ENCODE measurements at regions not wholly inside any gene's neighbourhood (a gene's known extent, or its start where the extent isn't known, plus 50 kb on each side); places are given as distances from the start of the nearest gene placed in this dataset.

DNA sequence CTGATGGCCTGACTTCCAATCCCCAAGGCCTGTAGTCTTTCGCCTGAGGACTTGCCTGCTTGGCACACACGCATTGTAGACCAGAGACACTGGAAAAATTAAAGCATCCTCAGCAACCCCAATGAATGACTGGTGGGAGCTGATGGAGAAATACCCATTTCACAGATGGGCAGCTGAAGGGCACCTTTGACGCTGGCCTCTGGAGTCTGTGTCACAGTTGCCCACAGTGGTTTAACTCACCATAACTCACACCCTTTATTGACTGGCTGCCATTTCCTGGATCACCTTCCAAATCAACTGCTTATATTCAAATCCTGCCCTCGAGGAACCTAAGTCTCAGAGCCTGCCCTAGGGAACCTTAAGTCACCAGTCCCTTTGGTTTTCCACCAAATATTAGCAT, 183.1 kb downstream of the SHQ1 start:
- no peak overlapping the region for H3K23ac ChIP-seq (ENCODE audit: low read length)
- H4K8ac ChIP-seq (ENCODE audit: low read depth, low read length) = no peak overlapping the region
- no peak overlapping the region for H3K56ac ChIP-seq (ENCODE audit: low read length)
- no peak overlapping the region for H3K4me3 ChIP-seq (ENCODE audit: low read length)
- no peak overlapping the region for H3K4me2 ChIP-seq (ENCODE audit: low read length)
- no peak overlapping the region for H2BK120ac ChIP-seq (ENCODE audit: low read depth, low read length)
- no peak overlapping the region for H3K9ac ChIP-seq (ENCODE audit: low read length)
- WGBS (ENCODE audit: extremely low coverage, insufficient coverage, low lambda C conversion rate) = no CpG with 5 or more reads among the region's 4 CpGs
- no peak overlapping the region for H3K18ac ChIP-seq (ENCODE audit: low read length)
- no peaks in the 10 kb centered on the region for H3K79me2 ChIP-seq (ENCODE audit: control insufficient read depth, insufficient read depth, low read length)
- H2BK15ac ChIP-seq (replicated peaks; ENCODE audit: low read depth) = no peak overlapping the region
- no peak overlapping the region for H4K5ac ChIP-seq (ENCODE audit: low read length)
- no peaks in the 10 kb centered on the region for H3K79me1 ChIP-seq (ENCODE audit: low read length)
- no peak for DNase-seq
- H3K27ac ChIP-seq (ENCODE audit: low read depth, low read length) = no peak overlapping the region
- no peak overlapping the region for H2BK5ac ChIP-seq (ENCODE audit: low read length)
- H2AK5ac ChIP-seq (ENCODE audit: low read length) = no peak overlapping the region
- no peaks in the 10 kb centered on the region for H3K27me3 ChIP-seq (ENCODE audit: insufficient read depth, low read length, poor library complexity)
- H3K36me3 ChIP-seq (ENCODE audit: control insufficient read depth, insufficient read depth, low read length) = no peaks in the 10 kb centered on the region
- H3K4ac ChIP-seq (ENCODE audit: low read depth, low read length) = no peak overlapping the region
- peaks cover 3% of the 10 kb centered on the region for H3K4me1 ChIP-seq (ENCODE audit: control insufficient read depth, low read depth, low read length)

GRCh38 chr3:72664184-72664975, 183.9 kb downstream of the SHQ1 start:
- Histone ChIP-seq H2BK5ac (ENCODE audit: low read length) (no peak overlapping the region), H3K79me2 (ENCODE audit: control insufficient read depth, insufficient read depth, low read length) (no peaks in the 10 kb centered on the region), H3K23ac (ENCODE audit: low read length) (no peak overlapping the region), H2AK5ac (ENCODE audit: low read length) (no peak overlapping the region), H3K4ac (ENCODE audit: low read depth, low read length) (no peak overlapping the region), H3K27ac (ENCODE audit: low read depth, low read length) (no peak overlapping the region), H3K4me1 (ENCODE audit: control insufficient read depth, low read depth, low read length) (peaks cover 3% of the 10 kb centered on the region), H3K36me3 (ENCODE audit: control insufficient read depth, insufficient read depth, low read length) (no peaks in the 10 kb centered on the region), H2BK120ac (ENCODE audit: low read depth, low read length) (no peak overlapping the region), H3K56ac (ENCODE audit: low read length) (no peak overlapping the region), H3K18ac (ENCODE audit: low read length) (no peak overlapping the region), H4K5ac (ENCODE audit: low read length) (no peak overlapping the region), H2BK15ac (replicated peaks; ENCODE audit: low read depth) (no peak overlapping the region), H3K27me3 (ENCODE audit: insufficient read depth, low read length, poor library complexity) (no peaks in the 10 kb centered on the region), H3K79me1 (ENCODE audit: low read length) (no peaks in the 10 kb centered on the region), H3K9ac (ENCODE audit: low read length) (no peak overlapping the region), H3K4me3 (ENCODE audit: low read length) (no peak overlapping the region), H4K8ac (ENCODE audit: low read depth, low read length) (no peak overlapping the region), H3K4me2 (ENCODE audit: low read length) (no peak overlapping the region)
- no peak for DNase-seq
- no CpG with 5 or more reads among the region's 3 CpGs for WGBS (ENCODE audit: extremely low coverage, insufficient coverage, low lambda C conversion rate)

- H4K8ac ChIP-seq (ENCODE audit: low read depth, low read length) = no peak overlapping the region
- H3K27ac ChIP-seq (ENCODE audit: low read depth, low read length) = no peak overlapping the region
- DNase-seq = no peak
- H4K5ac ChIP-seq (ENCODE audit: low read length) = no peak overlapping the region
- no peak overlapping the region for H2BK5ac ChIP-seq (ENCODE audit: low read length)
- peaks cover 3% of the 10 kb centered on the region for H3K4me1 ChIP-seq (ENCODE audit: control insufficient read depth, low read depth, low read length)
- H3K79me1 ChIP-seq (ENCODE audit: low read length) = no peaks in the 10 kb centered on the region
- no peak overlapping the region for H3K23ac ChIP-seq (ENCODE audit: low read length)
- H3K79me2 ChIP-seq (ENCODE audit: control insufficient read depth, insufficient read depth, low read length) = no peaks in the 10 kb centered on the region
- H2BK120ac ChIP-seq (ENCODE audit: low read depth, low read length) = no peak overlapping the region
- no peak overlapping the region for H2AK5ac ChIP-seq (ENCODE audit: low read length)
- H3K4ac ChIP-seq (ENCODE audit: low read depth, low read length) = no peak overlapping the region
- H2BK15ac ChIP-seq (replicated peaks; ENCODE audit: low read depth) = peak overlapping the region; percentile 39
- H3K9ac ChIP-seq (ENCODE audit: low read length) = no peak overlapping the region
- WGBS (ENCODE audit: extremely low coverage, insufficient coverage, low lambda C conversion rate) = no CpG with 5 or more reads among the region's 4 CpGs
- no peak overlapping the region for H3K4me2 ChIP-seq (ENCODE audit: low read length)
- H3K4me3 ChIP-seq (ENCODE audit: low read length) = no peak overlapping the region
- no peak overlapping the region for H3K18ac ChIP-seq (ENCODE audit: low read length)
- H3K56ac ChIP-seq (ENCODE audit: low read length) = no peak overlapping the region
- no peaks in the 10 kb centered on the region for H3K36me3 ChIP-seq (ENCODE audit: control insufficient read depth, insufficient read depth, low read length)
- no peaks in the 10 kb centered on the region for H3K27me3 ChIP-seq (ENCODE audit: insufficient read depth, low read length, poor library complexity)
Observed at GRCh38 chr3:72663429-72663828, 184.8 kb downstream of the SHQ1 start.

DNA sequence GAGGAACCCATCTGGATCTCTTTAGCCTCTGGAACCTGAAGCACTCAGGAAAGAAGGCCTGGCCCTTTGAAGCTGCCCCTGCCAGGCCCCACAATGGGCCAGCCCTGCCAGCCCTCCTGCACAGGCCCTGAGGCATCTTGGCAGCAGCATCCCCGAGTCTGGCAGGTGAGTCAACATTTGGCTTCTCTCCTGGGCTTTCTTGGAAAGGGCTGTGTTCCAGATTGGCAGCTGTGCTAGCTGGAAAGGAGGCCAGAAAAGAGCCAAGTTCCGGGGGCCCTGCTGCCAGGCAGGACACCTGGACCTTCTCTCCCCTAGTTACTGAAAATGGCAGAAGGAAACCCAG, 187.2 kb downstream of the SHQ1 start:
- Histone ChIP-seq H3K56ac (ENCODE audit: low read length) (no peak overlapping the region), H3K4me3 (ENCODE audit: low read length) (no peak overlapping the region), H3K9ac (ENCODE audit: low read length) (no peak overlapping the region), H3K4me2 (ENCODE audit: low read length) (no peak overlapping the region), H2BK5ac (ENCODE audit: low read length) (no peak overlapping the region), H2BK15ac (replicated peaks; ENCODE audit: low read depth) (no peak overlapping the region), H3K79me2 (ENCODE audit: control insufficient read depth, insufficient read depth, low read length) (no peaks in the 10 kb centered on the region), H4K8ac (ENCODE audit: low read depth, low read length) (no peak overlapping the region), H3K4ac (ENCODE audit: low read depth, low read length) (no peak overlapping the region), H3K27me3 (ENCODE audit: insufficient read depth, low read length, poor library complexity) (no peaks in the 10 kb centered on the region), H3K18ac (ENCODE audit: low read length) (no peak overlapping the region), H2BK120ac (ENCODE audit: low read depth, low read length) (no peak overlapping the region), H3K27ac (ENCODE audit: low read depth, low read length) (no peak overlapping the region), H3K4me1 (ENCODE audit: control insufficient read depth, low read depth, low read length) (peaks cover 3% of the 10 kb centered on the region), H3K79me1 (ENCODE audit: low read length) (no peaks in the 10 kb centered on the region), H2AK5ac (ENCODE audit: low read length) (no peak overlapping the region), H3K23ac (ENCODE audit: low read length) (no peak overlapping the region), H4K5ac (ENCODE audit: low read length) (no peak overlapping the region), H3K36me3 (ENCODE audit: control insufficient read depth, insufficient read depth, low read length) (no peaks in the 10 kb centered on the region)
- no CpG with 5 or more reads among the region's 2 CpGs for WGBS (ENCODE audit: extremely low coverage, insufficient coverage, low lambda C conversion rate)
- DNase-seq = no peak

DNA sequence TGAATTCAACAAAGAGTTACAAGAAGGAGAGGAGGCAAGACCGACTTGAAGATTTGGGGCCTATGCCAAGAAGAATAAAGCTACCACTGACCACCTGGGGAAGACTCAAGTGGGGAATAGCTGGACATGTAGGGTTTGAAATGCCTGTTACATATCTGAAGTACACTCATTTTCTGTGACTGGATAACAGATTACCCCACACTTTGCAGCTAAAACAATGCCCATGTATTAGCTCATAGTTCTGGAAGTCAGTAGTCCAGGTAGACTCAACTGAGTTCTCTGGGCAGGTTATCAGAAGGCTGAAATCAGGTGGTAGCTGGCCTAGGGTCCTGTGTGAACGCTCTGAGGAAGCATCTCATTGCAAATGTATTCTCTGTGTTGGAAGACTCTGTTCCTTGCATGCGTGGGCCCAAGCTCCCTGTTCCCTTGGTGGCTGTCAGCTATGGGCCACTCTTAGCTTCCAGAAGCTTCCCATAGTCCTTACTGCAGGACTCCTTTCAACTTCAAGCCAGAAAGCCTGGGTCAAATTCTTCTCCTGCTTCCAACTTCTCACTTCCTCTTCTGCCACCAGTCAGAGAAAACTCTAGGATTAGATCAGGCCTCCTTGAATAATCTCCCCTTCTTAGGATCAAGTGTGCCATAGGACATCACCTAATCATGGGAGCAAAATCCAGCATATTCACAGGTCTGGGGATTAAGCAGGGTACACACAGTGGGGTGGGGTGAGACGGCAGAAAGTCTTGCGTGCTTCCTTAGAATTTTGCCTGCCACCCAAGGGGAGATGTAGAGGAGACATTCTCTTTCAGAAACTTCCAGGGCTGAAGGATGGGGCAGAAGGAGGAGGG, 187.8 kb downstream of the SHQ1 start:
- Histone ChIP-seq H2BK120ac (ENCODE audit: low read depth, low read length) (no peak overlapping the region), H3K27ac (ENCODE audit: low read depth, low read length) (no peak overlapping the region), H4K8ac (ENCODE audit: low read depth, low read length) (no peak overlapping the region), H3K9ac (ENCODE audit: low read length) (no peak overlapping the region), H2BK15ac (replicated peaks; ENCODE audit: low read depth) (no peak overlapping the region), H3K27me3 (ENCODE audit: insufficient read depth, low read length, poor library complexity) (no peaks in the 10 kb centered on the region), H3K56ac (ENCODE audit: low read length) (no peak overlapping the region), H2AK5ac (ENCODE audit: low read length) (no peak overlapping the region), H3K79me1 (ENCODE audit: low read length) (no peaks in the 10 kb centered on the region), H3K4me2 (ENCODE audit: low read length) (no peak overlapping the region), H3K79me2 (ENCODE audit: control insufficient read depth, insufficient read depth, low read length) (no peaks in the 10 kb centered on the region), H3K36me3 (ENCODE audit: control insufficient read depth, insufficient read depth, low read length) (no peaks in the 10 kb centered on the region), H3K4me3 (ENCODE audit: low read length) (no peak overlapping the region), H2BK5ac (ENCODE audit: low read length) (no peak overlapping the region), H3K18ac (ENCODE audit: low read length) (no peak overlapping the region), H3K23ac (ENCODE audit: low read length) (no peak overlapping the region), H4K5ac (ENCODE audit: low read length) (no peak overlapping the region), H3K4ac (ENCODE audit: low read depth, low read length) (no peak overlapping the region), H3K4me1 (ENCODE audit: control insufficient read depth, low read depth, low read length) (peaks cover 3% of the 10 kb centered on the region)
- DNase-seq = no peak
- no CpG with 5 or more reads among the region's 5 CpGs for WGBS (ENCODE audit: extremely low coverage, insufficient coverage, low lambda C conversion rate)

All from mesendoderm (in vitro differentiated cells).